HG02571 (cell line): ENCODE measurements at regions not wholly inside any gene's neighbourhood (a gene's known extent, or its start where the extent isn't known, plus 50 kb on each side); places are given as distances from the start of the nearest gene placed in this dataset.
"Not testable (repeated sequence)": the region's sequence is repeated elsewhere in the genome, so short reads cannot be mapped to it uniquely, and the experiment has no call there.

Experiments
- ATAC-seq: cut with Tn5 transposase; IDR thresholded peaks from one replicate; pipeline ENCODE4 v1.9.1; 2021; ENCODE audit warnings: mild to moderate bottlenecking, moderate library complexity; ENCODE audit not compliant: unreplicated experiment

GRCh38 chr6:141976994-141977393, 155.7 kb upstream of the GJE1 start:
- ATAC-seq = no peak

GRCh38 chr6:141969768-141970415, 162.8 kb upstream of the GJE1 start:
- not testable (repeated sequence) for ATAC-seq

GRCh38 chr6:141969201-141969600, 163.5 kb upstream of the GJE1 start:
- ATAC-seq = no peak

GRCh38 chr6:141968632-141969031, 164.1 kb upstream of the GJE1 start:
- ATAC-seq = no peak

GRCh38 chr6:141965016-141965545, 167.6 kb upstream of the GJE1 start:
- no peak for ATAC-seq

- ATAC-seq = no peak
These were observed 169.0 kb upstream of the GJE1 start for GRCh38 chr6:141963543-141964295.

GRCh38 chr6:141957271-141957670, 175.5 kb upstream of the GJE1 start:
- no peak for ATAC-seq

GRCh38 chr6:141956868-141957267, 175.9 kb upstream of the GJE1 start:
- no peak for ATAC-seq

GRCh38 chr6:141956046-141956761, 176.5 kb upstream of the GJE1 start:
- no peak for ATAC-seq

- no peak for ATAC-seq
These were observed 179.7 kb upstream of the GJE1 start for GRCh38 chr6:141953072-141953471.

- ATAC-seq = no peak
These were observed 186.2 kb upstream of the GJE1 start for GRCh38 chr6:141946502-141946901.

GRCh38 chr6:141938664-141939063, 194.1 kb upstream of the GJE1 start:
- ATAC-seq = no peak

- ATAC-seq = no peak
These were observed 200.0 kb upstream of the GJE1 start for GRCh38 chr6:141932685-141933084.

GRCh38 chr6:141926200-141926900, 206.4 kb upstream of the GJE1 start:
- ATAC-seq = peak; percentile 82

- no peak for ATAC-seq
These were observed 207.7 kb upstream of the GJE1 start for GRCh38 chr6:141925001-141925400.

GRCh38 chr6:141922898-141923297, 209.8 kb upstream of the GJE1 start:
- no peak for ATAC-seq

GRCh38 chr6:141916682-141917505, 215.8 kb upstream of the GJE1 start:
- not testable (repeated sequence) for ATAC-seq

- ATAC-seq = no peak
These were observed 218.1 kb upstream of the GJE1 start for GRCh38 chr6:141914646-141915045.

- no peak for ATAC-seq
These were observed 226.1 kb upstream of the GJE1 start for GRCh38 chr6:141906569-141907080.

- no peak for ATAC-seq
These were observed 242.1 kb upstream of the GJE1 start for GRCh38 chr6:141890661-141891060.
